OCI-LY3 (cell line): ENCODE measurements at regions not wholly inside any gene's neighbourhood (a gene's known extent, or its start where the extent isn't known, plus 50 kb on each side); places are given as distances from the start of the nearest gene placed in this dataset.

Experiments used
- CTCF ChIP-seq: fragments of 200-600, 300-600 bp; sonication (generic); IDR thresholded peaks from 2 replicates; pipeline ENCODE4 v1.5.1; 2014; ENCODE audit warnings: antibody characterized with exemption, low read length, low read depth
- EZH2phosphoT487 ChIP-seq: fragments of 200-600 bp; shearing (Covaris generic); IDR thresholded peaks from 2 replicates; pipeline ENCODE4 v1.6.1; 2018; ENCODE audit warnings: antibody characterized with exemption, mixed run types, low read depth

GRCh38 chr11:100556781-100557180, 130.3 kb upstream of the ARHGAP42 start:
- no peak for TF ChIP-seq CTCF
- TF ChIP-seq EZH2phosphoT487 = no peak
